Activated naive CD4-positive, alpha-beta T cell treated with anti-CD3 and anti-CD28 coated beads, Interleukin-2, amount 50 U/mL, for 24 hours (primary cell): ENCODE measurements at regions not wholly inside any gene's neighbourhood (a gene's known extent, or its start where the extent isn't known, plus 50 kb on each side); places are given as distances from the start of the nearest gene placed in this dataset.

ENCODE experiments used
- H3K27ac Mint-ChIP-seq: one replicate; pipeline ENCODE4 v1.8.0; 2021; ENCODE audit warnings: mild to moderate bottlenecking, mixed read lengths
- H3K27me3 Mint-ChIP-seq: one replicate; pipeline ENCODE4 v1.8.0; 2021; ENCODE audit warnings: mixed read lengths
- H3K36me3 Mint-ChIP-seq: one replicate; pipeline ENCODE4 v1.8.0; 2021; ENCODE audit warnings: mixed read lengths
- H3K4me1 Mint-ChIP-seq: one replicate; pipeline ENCODE4 v1.8.0; 2021; ENCODE audit warnings: mixed read lengths
- H3K4me3 Mint-ChIP-seq: one replicate; pipeline ENCODE4 v1.8.0; 2021; ENCODE audit warnings: mild to moderate bottlenecking, mixed read lengths
- H3K9me3 Mint-ChIP-seq: one replicate; pipeline ENCODE4 v1.8.0; 2021; ENCODE audit warnings: mixed read lengths

DNA sequence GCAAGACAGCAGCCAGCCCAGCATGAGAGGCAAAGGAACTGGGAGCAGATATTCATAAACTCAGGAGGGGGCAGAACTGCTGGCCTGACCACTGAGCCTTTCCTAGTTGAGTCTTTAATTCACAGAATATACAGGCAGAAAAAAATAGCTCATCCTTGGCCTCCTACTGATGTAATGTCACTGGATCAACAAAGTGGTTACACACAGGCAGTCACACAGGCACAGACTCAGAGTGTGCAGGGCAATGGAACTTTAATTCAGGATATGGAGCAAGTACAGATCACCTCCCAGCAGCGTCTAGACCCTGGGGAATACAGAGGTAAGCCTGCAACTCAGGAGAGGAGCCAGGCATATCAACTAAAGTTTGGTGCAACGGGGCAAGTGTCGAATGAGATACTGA, 75.4 kb downstream of the TNP1 start:
- Mint-ChIP-seq H3K27ac (no peak overlapping the region), H3K4me1 (no peaks in the 10 kb centered on the region), H3K4me3 (no peak overlapping the region), H3K36me3 (no peaks in the 10 kb centered on the region), H3K9me3 (no peaks in the 10 kb centered on the region), H3K27me3 (peaks cover 2% of the 10 kb centered on the region)

- H3K4me3 Mint-ChIP-seq = no peak overlapping the region
- H3K9me3 Mint-ChIP-seq = no peaks in the 10 kb centered on the region
- peaks cover 2% of the 10 kb centered on the region for H3K27me3 Mint-ChIP-seq
- H3K27ac Mint-ChIP-seq = no peak overlapping the region
- no peaks in the 10 kb centered on the region for H3K4me1 Mint-ChIP-seq
- no peaks in the 10 kb centered on the region for H3K36me3 Mint-ChIP-seq
Measured at GRCh38 chr2:216781709-216782108, 78.2 kb downstream of the TNP1 start.

DNA sequence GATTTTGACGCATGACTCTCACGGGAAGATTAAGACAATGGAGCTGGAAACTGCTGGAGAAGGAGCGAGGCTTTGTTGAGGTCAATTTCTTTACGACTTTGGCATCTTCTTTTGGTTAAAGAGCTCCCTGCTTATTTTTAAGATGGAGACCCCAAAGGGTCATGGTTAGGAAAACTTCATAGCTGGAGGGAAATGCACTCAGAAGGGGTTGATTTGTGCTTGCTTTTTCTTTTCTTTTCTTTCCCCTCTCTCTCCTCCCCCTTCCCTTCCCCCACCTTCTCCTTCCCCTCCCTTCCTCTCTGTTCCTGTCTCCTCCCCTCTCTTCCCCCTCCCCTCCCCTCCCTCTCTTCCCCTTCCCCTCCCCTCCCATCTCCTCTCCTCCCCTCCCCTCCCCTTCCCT, 79.0 kb downstream of the TNP1 start:
- Mint-ChIP-seq H3K27ac (no peak overlapping the region), H3K27me3 (peaks cover 2% of the 10 kb centered on the region)

GRCh38 chr2:216777637-216778273, 82.1 kb downstream of the TNP1 start:
- Mint-ChIP-seq H3K27me3 (peaks cover 9% of the 10 kb centered on the region), H3K4me1 (no peaks in the 10 kb centered on the region), H3K9me3 (no peaks in the 10 kb centered on the region), H3K4me3 (no peak overlapping the region), H3K36me3 (no peaks in the 10 kb centered on the region), H3K27ac (no peak overlapping the region)

More for the DNA sequence above, 79.0 kb downstream of the TNP1 start:
- Mint-ChIP-seq H3K36me3 (no peaks in the 10 kb centered on the region), H3K4me3 (no peak overlapping the region), H3K9me3 (no peaks in the 10 kb centered on the region), H3K4me1 (no peaks in the 10 kb centered on the region)

GRCh38 chr2:216776066-216776850, 80.9 kb upstream of the IGFBP5 start:
- H3K36me3 Mint-ChIP-seq = no peaks in the 10 kb centered on the region
- no peaks in the 10 kb centered on the region for H3K4me1 Mint-ChIP-seq
- H3K4me3 Mint-ChIP-seq = no peak overlapping the region
- H3K9me3 Mint-ChIP-seq = no peaks in the 10 kb centered on the region
- H3K27me3 Mint-ChIP-seq = peaks cover 10% of the 10 kb centered on the region
- H3K27ac Mint-ChIP-seq = no peak overlapping the region

DNA sequence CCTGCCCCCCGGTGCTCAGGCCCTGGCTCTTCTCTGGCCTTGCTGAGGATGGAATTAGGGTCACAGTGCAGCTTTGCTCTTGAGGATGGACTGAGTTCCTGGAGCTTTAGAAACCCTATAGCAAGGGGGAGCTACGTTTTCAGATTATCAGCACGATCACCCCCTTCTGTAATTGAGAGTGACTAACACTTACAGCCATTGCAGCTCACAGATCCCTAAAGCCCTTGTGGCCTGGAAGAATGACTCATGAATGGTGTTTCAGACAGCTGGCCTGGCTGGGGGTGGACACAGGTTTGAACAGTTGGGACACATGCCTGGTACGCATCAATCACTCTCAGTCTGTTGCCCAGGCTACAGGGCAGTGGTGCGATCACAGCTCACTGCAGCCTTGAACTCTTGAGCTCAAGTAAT, 79.7 kb upstream of the IGFBP5 start:
- H3K27ac Mint-ChIP-seq = no peak overlapping the region
- H3K9me3 Mint-ChIP-seq = no peaks in the 10 kb centered on the region

DNA sequence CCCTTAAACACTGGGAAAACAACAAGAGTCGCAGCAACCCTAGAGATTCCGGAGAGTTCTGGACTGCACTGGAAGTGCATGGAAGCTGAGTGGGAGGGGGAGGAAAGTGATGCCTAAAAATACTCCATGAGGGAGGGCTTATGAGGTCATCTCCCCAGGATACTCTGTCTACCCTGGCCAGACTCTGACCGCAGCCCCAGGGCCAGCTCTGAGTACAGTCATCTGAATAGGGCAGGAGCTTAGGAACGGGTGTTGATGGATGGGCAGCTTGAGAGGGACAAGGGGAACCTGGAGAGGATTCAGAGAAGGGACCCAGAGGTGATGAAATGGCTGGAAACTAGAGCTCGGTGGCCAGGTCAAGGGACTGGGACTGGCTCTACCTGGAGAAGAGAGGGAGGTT, 79.3 kb upstream of the IGFBP5 start:
- Mint-ChIP-seq H3K36me3 (no peaks in the 10 kb centered on the region), H3K27me3 (peaks cover 8% of the 10 kb centered on the region), H3K27ac (no peak overlapping the region), H3K9me3 (no peaks in the 10 kb centered on the region), H3K4me1 (no peaks in the 10 kb centered on the region), H3K4me3 (no peak overlapping the region)

More for the DNA sequence above, 79.7 kb upstream of the IGFBP5 start:
- Mint-ChIP-seq H3K4me3 (no peak overlapping the region), H3K4me1 (no peaks in the 10 kb centered on the region), H3K27me3 (peaks cover 8% of the 10 kb centered on the region), H3K36me3 (no peaks in the 10 kb centered on the region)

DNA sequence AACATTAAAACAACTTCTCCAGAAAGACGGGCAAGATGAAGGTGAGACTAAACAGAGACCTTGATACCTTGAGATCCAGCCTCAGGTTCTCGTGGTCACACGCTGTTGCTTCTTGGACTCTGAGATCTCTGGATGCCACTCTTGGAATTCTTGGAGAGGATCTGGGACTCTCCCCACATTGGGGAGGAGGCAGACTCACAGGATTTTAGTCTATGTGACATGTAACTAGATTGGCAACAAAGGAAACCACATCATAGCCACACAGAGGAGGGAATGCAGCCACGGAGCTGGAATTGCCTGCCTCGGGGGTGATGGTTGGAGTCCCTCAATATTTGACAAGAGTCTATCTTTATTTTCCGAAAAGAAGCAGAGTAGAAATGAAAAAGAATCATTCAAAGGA, 78.8 kb upstream of the IGFBP5 start:
- Mint-ChIP-seq H3K27me3 (peaks cover 8% of the 10 kb centered on the region), H3K4me3 (no peak overlapping the region), H3K36me3 (no peaks in the 10 kb centered on the region), H3K4me1 (no peaks in the 10 kb centered on the region), H3K9me3 (no peaks in the 10 kb centered on the region), H3K27ac (no peak overlapping the region)

DNA sequence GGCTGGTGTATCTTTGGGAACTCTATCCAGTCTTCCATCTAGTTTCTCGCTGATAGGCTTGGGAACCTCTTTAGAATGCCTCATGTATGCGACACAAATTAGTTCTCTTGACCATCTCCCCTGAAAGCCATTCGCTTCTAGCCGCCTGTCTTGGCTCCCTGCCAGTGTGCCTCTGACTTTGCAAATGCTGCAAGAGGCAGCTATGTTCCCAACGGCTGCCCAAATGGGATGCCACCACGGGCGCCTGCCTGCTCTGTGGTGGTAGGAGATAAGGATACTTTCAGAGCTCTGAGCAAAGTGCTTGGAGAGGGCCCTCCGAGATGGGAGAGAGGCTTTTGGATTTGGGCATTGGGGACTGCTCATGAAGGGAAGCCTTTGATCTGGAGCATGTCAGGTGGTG, 77.7 kb upstream of the IGFBP5 start:
- Mint-ChIP-seq H3K27ac (no peak overlapping the region), H3K4me3 (no peak overlapping the region), H3K27me3 (peaks cover 8% of the 10 kb centered on the region), H3K36me3 (no peaks in the 10 kb centered on the region), H3K9me3 (no peaks in the 10 kb centered on the region), H3K4me1 (no peaks in the 10 kb centered on the region)

GRCh38 chr2:216770717-216771116, 75.4 kb upstream of the IGFBP5 start:
- Mint-ChIP-seq H3K27me3 (peaks cover 11% of the 10 kb centered on the region), H3K4me1 (no peaks in the 10 kb centered on the region), H3K27ac (no peak overlapping the region), H3K9me3 (no peaks in the 10 kb centered on the region), H3K36me3 (no peaks in the 10 kb centered on the region), H3K4me3 (no peak overlapping the region)

DNA sequence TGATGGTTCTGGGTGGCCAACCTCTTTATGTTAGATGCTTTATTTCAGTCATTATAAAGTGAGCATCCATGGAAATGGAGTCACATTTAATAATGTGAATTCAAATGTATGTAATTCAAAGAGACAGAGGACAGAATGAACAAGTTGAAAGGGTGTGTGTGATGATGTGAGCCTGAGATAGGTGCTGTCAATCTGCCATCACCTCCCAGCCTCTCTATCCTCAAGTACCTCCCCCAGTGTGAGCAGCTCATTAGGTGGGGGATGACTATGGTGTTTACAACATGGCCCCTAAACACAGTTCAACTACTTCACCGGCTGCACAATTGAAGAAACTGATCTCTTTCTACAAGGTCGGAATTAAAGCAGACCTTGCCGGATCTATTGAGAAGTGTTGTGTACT, 74.7 kb upstream of the IGFBP5 start:
- H3K27me3 Mint-ChIP-seq = peaks cover 14% of the 10 kb centered on the region
- no peak overlapping the region for H3K27ac Mint-ChIP-seq
- no peak overlapping the region for H3K4me3 Mint-ChIP-seq
- no peaks in the 10 kb centered on the region for H3K4me1 Mint-ChIP-seq
- H3K36me3 Mint-ChIP-seq = no peaks in the 10 kb centered on the region
- no peaks in the 10 kb centered on the region for H3K9me3 Mint-ChIP-seq

DNA sequence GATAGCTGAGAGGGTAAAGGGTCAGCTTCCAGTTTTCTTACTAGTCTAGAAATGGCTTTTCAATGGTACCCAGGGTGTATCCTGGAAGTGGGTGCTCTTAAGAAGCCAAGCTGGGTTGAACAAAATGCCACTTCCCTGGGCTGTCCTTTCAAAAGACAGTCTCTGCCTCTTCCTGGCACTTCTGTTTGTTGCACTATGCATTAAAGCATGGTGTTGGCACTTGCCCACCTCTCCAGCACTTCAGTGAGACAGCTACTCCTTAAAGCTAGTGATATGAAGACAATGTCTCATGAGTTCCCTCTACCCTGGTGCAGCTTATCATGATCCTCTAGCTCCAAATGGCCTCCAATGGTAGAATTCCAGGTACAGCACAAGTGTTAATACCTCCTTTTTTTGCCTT, 74.3 kb upstream of the IGFBP5 start:
- Mint-ChIP-seq H3K27ac (no peak overlapping the region), H3K27me3 (peaks cover 15% of the 10 kb centered on the region), H3K4me1 (no peaks in the 10 kb centered on the region), H3K4me3 (no peak overlapping the region), H3K36me3 (no peaks in the 10 kb centered on the region), H3K9me3 (no peaks in the 10 kb centered on the region)

GRCh38 chr2:216768908-216769411, 73.6 kb upstream of the IGFBP5 start:
- Mint-ChIP-seq H3K27ac (no peak overlapping the region), H3K36me3 (no peaks in the 10 kb centered on the region), H3K27me3 (peaks cover 14% of the 10 kb centered on the region), H3K9me3 (no peaks in the 10 kb centered on the region), H3K4me3 (no peak overlapping the region), H3K4me1 (no peaks in the 10 kb centered on the region)

- Mint-ChIP-seq H3K4me1 (no peaks in the 10 kb centered on the region), H3K4me3 (no peak overlapping the region), H3K9me3 (no peaks in the 10 kb centered on the region), H3K27me3 (peaks cover 13% of the 10 kb centered on the region), H3K36me3 (no peaks in the 10 kb centered on the region), H3K27ac (no peak overlapping the region)
Measured at GRCh38 chr2:216765761-216766262, 70.5 kb upstream of the IGFBP5 start.

DNA sequence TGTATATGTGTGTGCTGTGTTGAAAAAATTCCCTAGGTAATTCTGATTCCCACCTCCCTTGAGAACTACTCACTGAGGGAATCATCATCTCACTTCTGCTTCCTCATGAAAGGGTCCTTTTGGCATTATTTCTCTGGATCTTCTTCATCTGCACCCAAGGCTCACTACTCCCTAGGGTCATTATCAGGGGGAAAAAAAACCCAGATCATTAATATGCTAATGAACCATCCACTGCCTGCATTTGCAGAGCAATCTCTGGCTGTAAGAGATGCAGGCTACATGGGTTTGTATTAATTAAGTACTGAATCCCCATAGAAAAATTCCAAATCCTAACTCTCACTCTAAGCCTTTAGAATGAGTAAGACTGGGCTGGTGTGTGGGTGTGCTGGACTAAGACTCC, 68.0 kb upstream of the IGFBP5 start:
- H3K27ac Mint-ChIP-seq = no peak overlapping the region
- no peaks in the 10 kb centered on the region for H3K9me3 Mint-ChIP-seq
- no peaks in the 10 kb centered on the region for H3K36me3 Mint-ChIP-seq
- peaks cover 13% of the 10 kb centered on the region for H3K27me3 Mint-ChIP-seq
- H3K4me3 Mint-ChIP-seq = no peak overlapping the region
- H3K4me1 Mint-ChIP-seq = no peaks in the 10 kb centered on the region

GRCh38 chr2:216761809-216762208, 66.5 kb upstream of the IGFBP5 start:
- Mint-ChIP-seq H3K27ac (no peak overlapping the region), H3K27me3 (peaks cover 9% of the 10 kb centered on the region), H3K9me3 (no peaks in the 10 kb centered on the region), H3K36me3 (no peaks in the 10 kb centered on the region), H3K4me1 (no peaks in the 10 kb centered on the region), H3K4me3 (no peak overlapping the region)
